ENCODE measurements at regions not wholly inside any gene's neighbourhood (a gene's known extent, or its start where the extent isn't known, plus 50 kb on each side); places are given as distances from the start of the nearest gene placed in this dataset.

DNA sequence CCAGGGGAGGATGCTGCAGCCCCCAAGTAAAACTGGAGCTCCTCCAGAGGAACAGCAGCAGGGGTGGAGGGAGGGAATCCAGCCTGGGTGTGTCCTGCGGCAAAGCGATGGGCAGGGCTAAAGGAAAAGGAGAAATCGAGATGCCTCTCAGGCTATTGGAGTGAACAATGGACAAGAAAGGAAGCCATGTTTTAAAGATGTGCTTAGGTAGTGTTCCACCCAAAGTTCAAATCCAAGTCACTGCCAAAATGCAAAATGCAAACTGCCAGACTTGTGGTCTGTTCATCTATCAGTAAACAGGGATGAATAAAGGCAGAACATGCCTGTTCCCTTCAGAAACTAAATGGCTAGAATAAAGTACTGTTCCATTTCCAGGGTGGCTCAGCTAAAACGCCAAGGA lies 197.5 kb upstream of the NSMCE3 start:
- Histone ChIP-seq H3K36me3 (ENCODE audit: insufficient read depth) (no peaks in the 10 kb centered on the region), H3K4me1 (ENCODE audit: low read depth, poor library complexity, severe bottlenecking) (no peaks in the 10 kb centered on the region), H3K27ac (no peak overlapping the region), H3K79me2 (ENCODE audit: insufficient read depth, low read depth) (no peaks in the 10 kb centered on the region), H3K27me3 (ENCODE audit: insufficient read depth, low read depth) (no peaks in the 10 kb centered on the region), H2AFZ (ENCODE audit: low read depth) (no peak overlapping the region), H4K20me1 (ENCODE audit: insufficient read depth) (no peaks in the 10 kb centered on the region), H3K4me3 (IDR thresholded peaks at IDR 0.05; ENCODE audit: insufficient read depth, low read depth, low read length) (no peak overlapping the region), H3K4me2 (no peak overlapping the region), H3K9ac (no peak overlapping the region)
- TF ChIP-seq, protein P1, sequence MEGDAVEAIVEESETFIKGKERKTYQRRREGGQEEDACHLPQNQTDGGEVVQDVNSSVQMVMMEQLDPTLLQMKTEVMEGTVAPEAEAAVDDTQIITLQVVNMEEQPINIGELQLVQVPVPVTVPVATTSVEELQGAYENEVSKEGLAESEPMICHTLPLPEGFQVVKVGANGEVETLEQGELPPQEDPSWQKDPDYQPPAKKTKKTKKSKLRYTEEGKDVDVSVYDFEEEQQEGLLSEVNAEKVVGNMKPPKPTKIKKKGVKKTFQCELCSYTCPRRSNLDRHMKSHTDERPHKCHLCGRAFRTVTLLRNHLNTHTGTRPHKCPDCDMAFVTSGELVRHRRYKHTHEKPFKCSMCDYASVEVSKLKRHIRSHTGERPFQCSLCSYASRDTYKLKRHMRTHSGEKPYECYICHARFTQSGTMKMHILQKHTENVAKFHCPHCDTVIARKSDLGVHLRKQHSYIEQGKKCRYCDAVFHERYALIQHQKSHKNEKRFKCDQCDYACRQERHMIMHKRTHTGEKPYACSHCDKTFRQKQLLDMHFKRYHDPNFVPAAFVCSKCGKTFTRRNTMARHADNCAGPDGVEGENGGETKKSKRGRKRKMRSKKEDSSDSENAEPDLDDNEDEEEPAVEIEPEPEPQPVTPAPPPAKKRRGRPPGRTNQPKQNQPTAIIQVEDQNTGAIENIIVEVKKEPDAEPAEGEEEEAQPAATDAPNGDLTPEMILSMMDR (conservative IDR thresholded peaks at IDR 0.05; ENCODE audit: low read depth, low read length), result no peak

DNA sequence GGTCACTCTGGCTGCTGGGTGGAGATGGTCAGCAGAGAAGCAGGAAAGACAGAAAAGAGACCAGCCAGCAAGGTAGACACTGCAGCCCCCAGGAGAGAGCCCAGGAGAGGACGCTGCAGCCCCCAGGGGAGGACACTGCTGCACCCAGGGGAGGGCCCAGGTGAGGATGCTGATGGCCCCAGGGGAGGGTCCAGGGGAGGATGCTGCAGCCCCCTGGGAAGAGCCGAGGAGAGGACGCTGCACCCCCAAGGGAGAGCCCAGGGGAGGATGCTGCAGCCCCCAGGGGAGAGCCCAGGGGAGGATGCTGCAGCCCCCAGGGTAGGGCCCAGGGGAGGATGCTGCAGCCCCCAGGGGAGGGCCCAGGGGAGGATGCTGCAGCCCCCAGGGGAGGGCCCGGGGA lies 196.7 kb upstream of the NSMCE3 start:
- Histone ChIP-seq H3K4me1 (ENCODE audit: low read depth, poor library complexity, severe bottlenecking) (no peaks in the 10 kb centered on the region), H3K27me3 (ENCODE audit: insufficient read depth, low read depth) (no peaks in the 10 kb centered on the region), H4K20me1 (ENCODE audit: insufficient read depth) (no peaks in the 10 kb centered on the region), H3K79me2 (ENCODE audit: insufficient read depth, low read depth) (no peaks in the 10 kb centered on the region), H3K4me2 (no peak overlapping the region), H3K36me3 (ENCODE audit: insufficient read depth) (no peaks in the 10 kb centered on the region), H3K27ac (no peak overlapping the region), H2AFZ (ENCODE audit: low read depth) (no peak overlapping the region), H3K9ac (no peak overlapping the region), H3K4me3 (IDR thresholded peaks at IDR 0.05; ENCODE audit: insufficient read depth, low read depth, low read length) (no peak overlapping the region)
- TF ChIP-seq, protein P1 (conservative IDR thresholded peaks at IDR 0.05; ENCODE audit: low read depth, low read length), result no peak

DNA sequence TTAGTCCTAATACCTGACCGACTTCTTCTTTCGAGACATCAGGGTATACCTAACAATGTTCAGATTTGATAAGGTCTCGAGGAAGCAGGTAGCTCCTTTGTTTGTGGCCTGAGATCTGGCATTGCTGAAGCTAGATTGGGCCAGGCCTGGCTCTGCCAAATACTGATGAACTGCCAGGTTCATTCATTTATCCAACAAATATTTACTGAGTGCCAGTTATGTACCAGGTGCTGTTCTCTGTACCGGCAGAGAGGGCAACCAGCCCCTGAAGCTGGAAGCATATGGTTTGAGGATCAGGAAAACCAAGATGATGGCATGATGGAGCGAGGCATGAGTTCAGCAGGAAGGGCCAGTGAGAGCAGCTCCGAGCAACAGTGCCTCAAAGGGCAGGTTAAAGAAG lies 196.2 kb upstream of the NSMCE3 start:
- no peaks in the 10 kb centered on the region for H3K27me3 ChIP-seq (ENCODE audit: insufficient read depth, low read depth)
- no peaks in the 10 kb centered on the region for H4K20me1 ChIP-seq (ENCODE audit: insufficient read depth)
- no peaks in the 10 kb centered on the region for H3K79me2 ChIP-seq (ENCODE audit: insufficient read depth, low read depth)
- H3K27ac ChIP-seq, result no peak overlapping the region
- TF ChIP-seq, protein P1 (conservative IDR thresholded peaks at IDR 0.05; ENCODE audit: low read depth, low read length), result no peak
- no peak overlapping the region for H3K4me2 ChIP-seq
- no peaks in the 10 kb centered on the region for H3K36me3 ChIP-seq (ENCODE audit: insufficient read depth)
- no peak overlapping the region for H3K9ac ChIP-seq
- no peak overlapping the region for H3K4me3 ChIP-seq (IDR thresholded peaks at IDR 0.05; ENCODE audit: insufficient read depth, low read depth, low read length)
- no peaks in the 10 kb centered on the region for H3K4me1 ChIP-seq (ENCODE audit: low read depth, poor library complexity, severe bottlenecking)
- H2AFZ ChIP-seq (ENCODE audit: low read depth), result no peak overlapping the region

DNA sequence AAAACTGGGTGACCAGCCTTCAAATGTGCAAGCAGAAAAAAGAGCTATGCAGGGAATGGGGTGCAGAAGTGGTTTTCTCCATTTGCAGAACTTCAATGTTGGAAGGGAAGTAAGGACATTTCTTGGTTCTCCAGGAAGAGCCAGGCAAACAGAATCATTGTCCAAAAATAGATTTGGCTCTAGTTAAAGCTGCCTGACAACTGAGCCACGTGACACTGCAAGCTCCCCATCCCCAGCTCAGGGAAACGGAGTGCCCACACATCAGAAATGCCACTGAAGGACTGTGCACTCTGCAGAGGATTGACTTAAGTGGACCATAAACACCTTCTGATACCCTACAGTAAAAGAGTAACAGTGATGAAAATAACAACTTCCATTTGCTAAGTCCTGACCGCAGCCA lies 195.6 kb upstream of the NSMCE3 start:
- no peak overlapping the region for H2AFZ ChIP-seq (ENCODE audit: low read depth)
- no peak overlapping the region for H3K9ac ChIP-seq
- H3K4me2 ChIP-seq, result no peak overlapping the region
- H4K20me1 ChIP-seq (ENCODE audit: insufficient read depth), result no peaks in the 10 kb centered on the region
- no peaks in the 10 kb centered on the region for H3K4me1 ChIP-seq (ENCODE audit: low read depth, poor library complexity, severe bottlenecking)
- H3K79me2 ChIP-seq (ENCODE audit: insufficient read depth, low read depth), result no peaks in the 10 kb centered on the region
- no peaks in the 10 kb centered on the region for H3K36me3 ChIP-seq (ENCODE audit: insufficient read depth)
- TF ChIP-seq, protein P1 (conservative IDR thresholded peaks at IDR 0.05; ENCODE audit: low read depth, low read length), result no peak
- no peaks in the 10 kb centered on the region for H3K27me3 ChIP-seq (ENCODE audit: insufficient read depth, low read depth)
- no peak overlapping the region for H3K4me3 ChIP-seq (IDR thresholded peaks at IDR 0.05; ENCODE audit: insufficient read depth, low read depth, low read length)
- no peak overlapping the region for H3K27ac ChIP-seq

DNA sequence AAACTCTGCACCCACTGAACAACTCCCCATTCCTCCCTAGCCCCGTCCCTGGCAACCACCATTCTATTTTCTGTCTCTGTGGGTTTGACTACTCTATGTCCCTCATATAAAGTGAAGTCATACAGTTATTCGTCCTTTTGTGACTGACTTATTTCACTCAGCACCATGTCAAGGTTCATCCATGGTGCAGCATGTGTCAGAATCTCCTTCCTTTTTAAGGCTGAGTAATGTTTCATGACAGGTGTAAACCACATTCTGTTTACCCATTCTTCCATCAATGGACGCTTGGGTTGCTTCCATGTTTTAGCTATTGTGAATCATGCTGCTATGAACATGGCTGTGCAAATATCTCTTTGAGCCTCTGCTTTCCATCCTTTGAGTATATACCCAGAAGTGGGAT lies 192.3 kb upstream of the NSMCE3 start:
- Histone ChIP-seq H3K36me3 (ENCODE audit: insufficient read depth) (no peaks in the 10 kb centered on the region), H3K79me2 (ENCODE audit: insufficient read depth, low read depth) (no peaks in the 10 kb centered on the region), H3K4me1 (ENCODE audit: low read depth, poor library complexity, severe bottlenecking) (peaks cover 4% of the 10 kb centered on the region), H3K27me3 (ENCODE audit: insufficient read depth, low read depth) (no peaks in the 10 kb centered on the region), H2AFZ (ENCODE audit: low read depth) (no peak overlapping the region), H3K4me3 (IDR thresholded peaks at IDR 0.05; ENCODE audit: insufficient read depth, low read depth, low read length) (no peak overlapping the region), H4K20me1 (ENCODE audit: insufficient read depth) (no peaks in the 10 kb centered on the region), H3K9ac (no peak overlapping the region), H3K4me2 (no peak overlapping the region), H3K27ac (no peak overlapping the region)
- TF ChIP-seq, protein P1 (conservative IDR thresholded peaks at IDR 0.05; ENCODE audit: low read depth, low read length), result no peak

Measured in KMS-11 (cell line).